NCI-H2196 treated with DMSO at 0.1 percent for 48 hours (cell line): ENCODE measurements at regions not wholly inside any gene's neighbourhood (a gene's known extent, or its start where the extent isn't known, plus 50 kb on each side); places are given as distances from the start of the nearest gene placed in this dataset.

ENCODE experiments used
- DNase-seq: peaks from one replicate; lab custom pipeline; 2025; ENCODE audit not compliant: unreplicated experiment; lab: John Stamatoyannopoulos, UW

GRCh38 chr5:117204926-117205869 lies 630.6 kb upstream of the SEMA6A start:
- no peak for DNase-seq

- no peak for DNase-seq
Observed at GRCh38 chr5:117204404-117204803, 629.8 kb upstream of the SEMA6A start.

- DNase-seq = no peak
Observed at GRCh38 chr5:117203584-117203983, 629.0 kb upstream of the SEMA6A start.

- no peak for DNase-seq
Observed at GRCh38 chr5:117201001-117201400, 626.4 kb upstream of the SEMA6A start.

GRCh38 chr5:117195076-117195475 lies 620.5 kb upstream of the SEMA6A start:
- DNase-seq = no peak

GRCh38 chr5:117191251-117191650 lies 616.6 kb upstream of the SEMA6A start:
- DNase-seq = no peak

GRCh38 chr5:117189784-117190183 lies 615.2 kb upstream of the SEMA6A start:
- DNase-seq = no peak

GRCh38 chr5:117188211-117188610 lies 613.6 kb upstream of the SEMA6A start:
- DNase-seq = no peak

- DNase-seq = no peak
Observed at GRCh38 chr5:117186751-117187150, 612.1 kb upstream of the SEMA6A start.

GRCh38 chr5:117183326-117183725 lies 608.7 kb upstream of the SEMA6A start:
- DNase-seq = no peak

GRCh38 chr5:117182104-117182503 lies 607.5 kb upstream of the SEMA6A start:
- DNase-seq = no peak

- no peak for DNase-seq
Observed at GRCh38 chr5:117177302-117177701, 602.7 kb upstream of the SEMA6A start.

GRCh38 chr5:117165068-117165467 lies 590.4 kb upstream of the SEMA6A start:
- DNase-seq = no peak

- no peak for DNase-seq
Observed at GRCh38 chr5:117161718-117162335, 587.2 kb upstream of the SEMA6A start.

- DNase-seq = no peak
Observed at GRCh38 chr5:117160391-117160790, 585.8 kb upstream of the SEMA6A start.

- DNase-seq = no peak
Observed at GRCh38 chr5:117149312-117149711, 574.7 kb upstream of the SEMA6A start.

- no peak for DNase-seq
Observed at GRCh38 chr5:117144086-117144485, 569.5 kb upstream of the SEMA6A start.

GRCh38 chr5:117143406-117143805 lies 568.8 kb upstream of the SEMA6A start:
- DNase-seq = no peak

GRCh38 chr5:117138523-117138922 lies 563.9 kb upstream of the SEMA6A start:
- no peak for DNase-seq

GRCh38 chr5:117135851-117136250 lies 561.2 kb upstream of the SEMA6A start:
- DNase-seq = no peak

GRCh38 chr5:117133198-117133597 lies 558.6 kb upstream of the SEMA6A start:
- DNase-seq = no peak

GRCh38 chr5:117131876-117132275 lies 557.3 kb upstream of the SEMA6A start:
- no peak for DNase-seq
